Activated CD8-positive, alpha-beta memory T cell treated with anti-CD3 and anti-CD28 coated beads for 36 hours (primary cell): ENCODE measurements at regions not wholly inside any gene's neighbourhood (a gene's known extent, or its start where the extent isn't known, plus 50 kb on each side); places are given as distances from the start of the nearest gene placed in this dataset.
"Not testable (repeated sequence)": the region's sequence is repeated elsewhere in the genome, so short reads cannot be mapped to it uniquely, and the experiment has no call there.

Source experiments
- CTCF ChIA-PET: fragments of 350-600 bp; sonication (Branson Sonifier 250); formaldehyde crosslinking; loops from one replicate; lab custom pipeline; 2021; ENCODE audit warnings: antibody characterized with exemption; lab: Charles Lee
- POLR2A ChIA-PET: fragments of 350-600 bp; sonication (Branson Sonifier 250); formaldehyde crosslinking; loops from one replicate; lab custom pipeline; 2021; ENCODE audit warnings: antibody characterized with exemption; lab: Charles Lee

GRCh38 chr1:22323846-22324504 is 127.7 kb upstream of the ZBTB40 start:
- ChIA-PET CTCF (interaction anchor here (0.7 to 1.5 kb wide), 2 partner anchors 192 to 501 kb away, joined by 3 read pairs; no protein-coding TSS in a partner anchor), POLR2A (no interaction called here)

DNA sequence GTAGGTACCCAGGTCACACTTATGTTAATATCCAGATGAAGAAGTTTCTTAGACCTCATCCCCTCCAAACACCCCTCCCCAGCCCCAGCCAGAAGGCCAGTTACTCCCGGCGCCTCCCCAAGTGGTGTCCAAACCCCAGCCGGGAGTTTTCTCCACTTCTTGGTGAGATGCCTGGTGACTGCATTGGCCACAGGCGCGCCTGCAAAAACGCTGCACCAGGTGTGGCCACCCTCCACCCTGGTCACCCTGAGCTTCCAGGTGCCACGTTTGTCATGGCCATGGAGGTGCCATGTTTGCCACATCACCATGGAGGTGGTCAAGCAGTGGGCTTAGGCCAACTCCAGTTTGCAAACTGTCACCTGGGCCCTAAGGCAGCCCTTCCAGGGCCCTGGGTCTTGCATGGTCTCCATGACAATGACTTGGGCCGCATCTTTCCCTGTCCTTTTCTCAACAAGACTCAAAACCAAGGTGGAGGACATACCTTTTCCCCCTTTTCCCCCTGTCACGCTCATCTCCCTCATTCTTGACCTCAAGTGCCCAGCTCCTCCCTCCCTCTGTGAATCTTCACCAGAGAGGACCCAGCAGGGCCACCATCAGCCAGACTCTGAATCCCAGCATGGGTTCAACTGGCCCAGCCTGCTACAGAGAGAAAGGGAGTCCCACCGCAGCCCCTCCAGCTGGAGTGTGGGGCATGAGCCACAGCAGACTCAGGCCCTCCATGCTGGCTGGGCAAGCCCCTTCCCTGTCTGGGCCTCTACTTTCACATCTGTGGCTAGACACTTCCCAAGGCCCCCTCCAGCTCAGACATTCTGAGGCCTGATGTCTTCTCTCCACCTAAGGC is 125.9 kb upstream of the ZBTB40 start:
- CTCF ChIA-PET: no interaction called here

GRCh38 chr1:22326372-22326915 is 125.2 kb upstream of the ZBTB40 start:
- CTCF ChIA-PET: interaction anchor here (0.6 kb wide), 1 partner anchor 10 kb away, joined by 4 read pairs; no protein-coding TSS in a partner anchor
- POLR2A ChIA-PET: no interaction called here

More for the DNA sequence above, 125.9 kb upstream of the ZBTB40 start:
- POLR2A ChIA-PET: no interaction called here

- CTCF ChIA-PET: interaction anchor here (0.6 kb wide), 1 partner anchor 10 kb away, joined by 4 read pairs; no protein-coding TSS in a partner anchor
Observed at GRCh38 chr1:22326931-22327330, 124.7 kb upstream of the ZBTB40 start.

GRCh38 chr1:22327411-22327810 is 124.2 kb upstream of the ZBTB40 start:
- CTCF ChIA-PET: no interaction called here
- POLR2A ChIA-PET: no interaction called here

More at GRCh38 chr1:22326931-22327330, 124.7 kb upstream of the ZBTB40 start:
- POLR2A ChIA-PET: no interaction called here

- ChIA-PET POLR2A (no interaction called here), CTCF (no interaction called here)
Observed at GRCh38 chr1:22328331-22329147, 123.1 kb upstream of the ZBTB40 start.

- POLR2A ChIA-PET: no interaction called here
- CTCF ChIA-PET: no interaction called here
Observed at GRCh38 chr1:22329148-22329515, 122.5 kb upstream of the ZBTB40 start.

DNA sequence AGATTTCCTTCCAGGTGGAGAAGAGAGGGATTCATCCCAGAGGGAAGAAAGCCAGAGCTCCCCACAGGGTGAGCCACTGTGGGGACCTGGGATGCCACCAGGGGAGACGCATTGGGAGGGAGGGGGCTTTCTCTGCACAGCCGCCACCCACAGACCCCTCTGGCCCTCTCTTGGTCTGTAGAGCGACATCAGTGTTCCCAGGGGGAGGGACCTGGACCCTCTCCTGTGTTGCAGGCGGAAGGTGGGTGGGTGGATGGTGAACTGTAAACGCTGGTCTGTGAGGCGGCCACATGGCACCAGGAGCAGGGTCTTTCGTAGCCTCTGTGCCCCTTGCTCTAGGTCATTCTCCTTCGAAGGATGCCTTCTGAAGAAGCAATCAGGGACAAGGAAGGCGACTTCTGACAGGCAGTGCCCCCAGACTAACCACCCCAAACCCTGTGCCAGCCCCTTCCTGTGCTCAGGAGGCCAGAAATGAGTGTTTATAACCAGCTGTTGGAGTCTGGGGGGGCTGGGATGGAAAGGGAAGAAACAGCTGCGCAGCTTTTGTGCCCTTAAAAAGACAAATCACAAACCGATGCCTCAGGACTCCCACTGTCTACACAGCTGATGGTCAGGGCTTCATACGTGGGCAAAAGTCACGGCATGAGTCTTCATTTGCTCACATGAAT is 121.4 kb upstream of the ZBTB40 start:
- ChIA-PET POLR2A (no interaction called here), CTCF (interaction anchor here (0.6 kb wide), 1 partner anchor 898 kb away, joined by 3 read pairs; no protein-coding TSS in a partner anchor)

GRCh38 chr1:22330760-22331119 is 120.9 kb upstream of the ZBTB40 start:
- CTCF ChIA-PET: interaction anchor here (0.6 kb wide), 1 partner anchor 899 kb away, joined by 3 read pairs; no protein-coding TSS in a partner anchor
- POLR2A ChIA-PET: no interaction called here

DNA sequence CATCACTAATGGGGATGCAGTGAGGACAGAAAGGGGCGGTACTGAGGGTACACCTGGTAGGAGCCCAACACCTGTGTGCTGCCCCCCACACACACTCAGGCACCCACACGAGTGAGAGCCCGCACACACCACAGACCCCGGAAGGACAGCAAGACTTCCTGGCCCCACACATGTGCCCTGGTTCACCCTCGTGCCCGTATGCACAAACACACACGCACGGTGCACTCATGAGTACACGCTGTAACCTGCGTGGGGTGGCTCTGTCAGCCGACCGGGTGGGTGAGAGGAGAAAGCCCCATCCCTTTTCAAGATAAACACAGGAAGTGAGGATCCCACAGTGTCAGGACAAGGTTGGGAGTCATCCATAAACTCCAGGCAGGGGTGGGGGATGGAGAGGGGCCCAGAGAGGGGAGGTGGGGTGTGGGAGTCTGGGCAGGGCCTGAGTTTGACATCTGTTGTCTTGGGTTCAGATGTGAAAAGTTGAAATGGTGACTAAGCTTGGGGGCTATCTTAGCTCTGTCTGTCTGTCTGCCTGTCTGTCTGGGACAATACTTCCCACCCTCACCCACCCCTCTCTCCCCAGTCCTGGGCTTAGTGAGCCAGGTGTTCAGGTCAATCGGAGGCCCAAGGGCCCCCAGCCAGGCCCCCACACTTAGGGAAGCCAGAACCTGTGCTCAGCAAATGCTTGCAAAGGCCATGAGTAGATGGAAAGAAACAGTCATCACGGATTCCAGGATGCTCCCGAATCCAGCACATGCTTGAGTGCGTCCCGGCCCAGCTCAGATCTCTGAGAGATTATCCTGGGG is 119.8 kb upstream of the ZBTB40 start:
- POLR2A ChIA-PET: no interaction called here
- CTCF ChIA-PET: no interaction called here

DNA sequence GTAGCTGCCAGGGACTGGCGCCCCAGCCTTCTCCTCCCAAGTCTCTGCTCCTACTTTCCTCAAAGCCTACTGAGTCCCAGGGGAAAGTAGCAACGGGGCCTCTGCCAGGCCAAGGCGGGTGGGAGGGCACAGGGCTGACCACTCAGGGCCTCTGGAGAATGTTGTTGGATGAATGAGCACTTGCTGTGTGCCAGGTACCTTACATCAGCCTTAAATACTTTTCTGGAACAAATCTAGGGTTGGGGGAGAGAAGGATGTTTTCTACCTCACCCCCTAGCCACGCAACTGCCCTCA is 119.3 kb upstream of the ZBTB40 start:
- POLR2A ChIA-PET: no interaction called here
- CTCF ChIA-PET: no interaction called here

GRCh38 chr1:22332795-22333499 is 118.7 kb upstream of the ZBTB40 start:
- CTCF ChIA-PET: no interaction called here
- POLR2A ChIA-PET: no interaction called here

GRCh38 chr1:22333516-22334121 is 118.0 kb upstream of the ZBTB40 start:
- ChIA-PET CTCF (no interaction called here), POLR2A (no interaction called here)

DNA sequence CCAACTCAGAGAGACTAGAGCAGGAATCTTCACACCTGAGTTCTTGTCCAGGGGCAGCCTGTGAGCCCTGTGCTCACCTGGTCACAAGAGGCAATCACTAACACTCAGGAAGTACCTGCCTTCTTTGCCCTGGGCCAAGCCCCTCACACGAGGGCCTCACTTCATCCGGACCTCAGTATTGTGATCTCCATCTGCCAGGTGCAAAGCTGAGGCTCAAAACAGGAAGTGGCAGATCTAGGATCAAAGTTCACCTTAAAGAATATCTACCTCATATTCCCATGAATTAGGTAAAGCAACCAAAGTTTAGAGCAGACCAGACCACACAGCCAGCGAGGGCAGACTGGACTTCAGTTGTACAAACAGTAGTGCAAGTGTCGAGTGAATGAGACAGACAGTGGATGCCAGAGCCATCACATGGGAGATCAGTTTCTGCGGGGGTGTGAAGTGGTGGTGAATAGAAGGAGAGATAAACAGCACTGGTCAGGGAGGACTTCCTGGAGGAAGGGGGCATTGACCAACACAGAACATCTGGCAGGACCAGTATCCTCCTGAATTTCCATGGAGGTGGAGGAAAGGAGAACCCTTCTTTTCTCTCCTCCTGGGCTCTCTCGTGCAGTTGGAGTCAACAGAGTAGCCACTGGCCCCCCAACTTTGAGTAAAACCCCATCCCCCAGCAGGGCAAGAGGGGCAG is 116.6 kb upstream of the ZBTB40 start:
- POLR2A ChIA-PET: no interaction called here
- CTCF ChIA-PET: no interaction called here

DNA sequence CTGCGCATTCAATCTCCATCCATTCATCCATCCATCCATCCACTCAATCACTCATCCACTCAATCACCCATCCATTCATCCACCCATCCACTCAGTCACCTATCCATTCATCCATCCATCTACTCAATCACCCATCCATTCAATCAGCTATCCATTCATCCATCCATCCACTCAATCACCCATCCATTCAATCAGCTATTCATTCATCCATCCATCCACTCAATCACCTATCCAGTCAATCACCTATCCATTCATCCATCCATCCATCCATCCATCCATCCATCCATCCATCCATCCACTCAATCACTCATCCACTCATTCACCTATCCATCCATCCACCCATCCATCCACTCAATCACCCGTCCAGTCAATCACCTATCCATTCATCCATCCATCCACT is 115.4 kb upstream of the ZBTB40 start:
- CTCF ChIA-PET, POLR2A ChIA-PET: not testable (repeated sequence)

GRCh38 chr1:22336696-22337545 is 114.7 kb upstream of the ZBTB40 start:
- CTCF ChIA-PET, POLR2A ChIA-PET: not testable (repeated sequence)
